Cardiac muscle cell (in vitro differentiated cells and primary cell): ENCODE measurements at regions not wholly inside any gene's neighbourhood (a gene's known extent, or its start where the extent isn't known, plus 50 kb on each side); places are given as distances from the start of the nearest gene placed in this dataset.

Source experiments
- DNase-seq, 2 donors: peaks; one replicate each; pipeline versions ENCODE4 v3.0.0 to v3.0.0-alpha.2; 2010 to 2017; ENCODE audit warnings: low read depth in 1 of 2, low spot score in 1 of 2
- H3K27ac ChIP-seq: fragments of 200-600 bp; sonication (generic); 2 replicates; pipeline ENCODE4 v1.5.1; 2016
- H3K27me3 ChIP-seq: fragments of 200-600 bp; sonication (generic); 2 replicates; pipeline ENCODE4 v1.6.0; 2016; ENCODE audit warnings: control low read depth
- H3K36me3 ChIP-seq: fragments of 200-600 bp; sonication (generic); 2 replicates; pipeline ENCODE4 v1.5.1; 2016; ENCODE audit warnings: control low read depth
- H3K4me1 ChIP-seq: fragments of 200-600 bp; sonication (generic); 2 replicates; pipeline ENCODE4 v1.8.1; 2017; ENCODE audit warnings: low read depth, mild to moderate bottlenecking, mixed run types
- H3K4me3 ChIP-seq: fragments of 200-600 bp; sonication (generic); 2 replicates; pipeline ENCODE4 v1.5.1; 2016; ENCODE audit warnings: mild to moderate bottlenecking
- H3K9me3 ChIP-seq: fragments of 200-600 bp; sonication (generic); 2 replicates; pipeline ENCODE4 v1.5.1; 2017; ENCODE audit warnings: low read depth, mild to moderate bottlenecking, control low read depth
- CTCF ChIP-seq: IDR thresholded peaks from 2 replicates; pipeline ENCODE4 v1.5.1; 2012; ENCODE audit warnings: low read depth, mild to moderate bottlenecking, low read length

GRCh38 chr14:83799233-83799632, 1730.7 kb upstream of the FLRT2 start:
- Histone ChIP-seq H3K27me3 (no peaks in the 10 kb centered on the region), H3K4me3 (no peak overlapping the region), H3K27ac (no peak overlapping the region), H3K4me1 (no peaks in the 10 kb centered on the region), H3K9me3 (no peaks in the 10 kb centered on the region), H3K36me3 (no peaks in the 10 kb centered on the region)
- no peak for DNase-seq
- no peak for TF ChIP-seq CTCF

- no peak overlapping the region for H3K4me3 ChIP-seq
- TF ChIP-seq CTCF: no peak
- peaks cover 7% of the 10 kb centered on the region for H3K4me1 ChIP-seq
- no peaks in the 10 kb centered on the region for H3K27me3 ChIP-seq
- DNase-seq: no peak
- no peak overlapping the region for H3K27ac ChIP-seq
- H3K36me3 ChIP-seq: no peaks in the 10 kb centered on the region
- no peaks in the 10 kb centered on the region for H3K9me3 ChIP-seq
Observed at GRCh38 chr14:83814896-83815295, 1715.0 kb upstream of the FLRT2 start.

GRCh38 chr14:83816761-83817160, 1713.2 kb upstream of the FLRT2 start:
- peak; percentile 46 to 63 for DNase-seq
- H3K27ac ChIP-seq: peak overlapping the region; percentile 51
- no peak overlapping the region for H3K4me3 ChIP-seq
- H3K4me1 ChIP-seq: peaks cover 7% of the 10 kb centered on the region
- no peak for TF ChIP-seq CTCF
- no peaks in the 10 kb centered on the region for H3K27me3 ChIP-seq
- H3K9me3 ChIP-seq: no peaks in the 10 kb centered on the region
- no peaks in the 10 kb centered on the region for H3K36me3 ChIP-seq

GRCh38 chr14:83825843-83826242, 1704.1 kb upstream of the FLRT2 start:
- Histone ChIP-seq H3K27ac (no peak overlapping the region), H3K27me3 (no peaks in the 10 kb centered on the region), H3K4me3 (no peak overlapping the region), H3K36me3 (no peaks in the 10 kb centered on the region), H3K9me3 (no peaks in the 10 kb centered on the region), H3K4me1 (peaks cover 15% of the 10 kb centered on the region)
- no peak for DNase-seq
- TF ChIP-seq CTCF: no peak

GRCh38 chr14:83826838-83827237, 1703.1 kb upstream of the FLRT2 start:
- no peaks in the 10 kb centered on the region for H3K27me3 ChIP-seq
- no peak for TF ChIP-seq CTCF
- H3K36me3 ChIP-seq: no peaks in the 10 kb centered on the region
- peak in 1 of 2 donors; percentile 38 for DNase-seq
- H3K9me3 ChIP-seq: no peaks in the 10 kb centered on the region
- H3K4me1 ChIP-seq: peaks cover 15% of the 10 kb centered on the region
- H3K27ac ChIP-seq: no peak overlapping the region
- H3K4me3 ChIP-seq: no peak overlapping the region

- no peak for DNase-seq
- H3K4me1 ChIP-seq: peaks cover 15% of the 10 kb centered on the region
- TF ChIP-seq CTCF: no peak
- H3K9me3 ChIP-seq: no peaks in the 10 kb centered on the region
- no peaks in the 10 kb centered on the region for H3K27me3 ChIP-seq
- H3K4me3 ChIP-seq: no peak overlapping the region
- no peaks in the 10 kb centered on the region for H3K36me3 ChIP-seq
- no peak overlapping the region for H3K27ac ChIP-seq
Observed at GRCh38 chr14:83827383-83827782, 1702.6 kb upstream of the FLRT2 start.
